A673 (cell line): ENCODE measurements at regions not wholly inside any gene's neighbourhood (a gene's known extent, or its start where the extent isn't known, plus 50 kb on each side); places are given as distances from the start of the nearest gene placed in this dataset.

Experiments
- BruUV-seq: library from RNA; stranded (reverse); fragments of 400-500 nt; replicated peaks from 2 replicates; lab custom pipeline; 2021; lab: Mats Ljungman, UMichigan
- CTCF ChIA-PET: fragments of 300-600 bp; sonication (Branson Sonifier 250); formaldehyde crosslinking; loops from one replicate; lab custom pipeline; 2022; ENCODE audit warnings: antibody characterized with exemption; lab: Charles Lee
- POLR2A ChIA-PET: fragments of 300-600 bp; sonication (Branson Sonifier 250); formaldehyde crosslinking; loops from one replicate; lab custom pipeline; 2022; ENCODE audit warnings: antibody characterized with exemption; ENCODE audit not compliant: low non-redundant PET; lab: Charles Lee
- DNase-seq: peaks from one replicate; pipeline ENCODE4 v3.0.0-alpha.2; 2015; ENCODE audit warnings: low spot score
- H3K27ac ChIP-seq: fragments of 200-600 bp; sonication (generic); 2 replicates; pipeline ENCODE4 v1.5.1; 2016; ENCODE audit warnings: mixed run types, low read depth, mild to moderate bottlenecking, mixed read lengths, antibody characterized with exemption, low read length; ENCODE audit not compliant: poor library complexity, severe bottlenecking
- H3K27me3 ChIP-seq: fragments of 200-600 bp; sonication (generic); replicated peaks from 2 replicates; pipeline ENCODE4 v1.6.1; 2017; ENCODE audit warnings: mixed run types, low read depth, mild to moderate bottlenecking, mixed read lengths, antibody characterized with exemption, low read length; ENCODE audit not compliant: insufficient read depth, poor library complexity
- H3K36me3 ChIP-seq: fragments of 200-600 bp; sonication (generic); 2 replicates; pipeline ENCODE4 v1.6.1; 2016; ENCODE audit warnings: mixed run types, mild to moderate bottlenecking, mixed read lengths, antibody characterized with exemption, low read length; ENCODE audit not compliant: insufficient read depth, poor library complexity, severe bottlenecking
- H3K4me1 ChIP-seq: fragments of 200-600 bp; sonication (generic); 2 replicates; pipeline ENCODE4 v1.6.1; 2017; ENCODE audit warnings: mixed run types, mild to moderate bottlenecking, mixed read lengths, antibody characterized with exemption, low read length; ENCODE audit not compliant: insufficient read depth, poor library complexity, severe bottlenecking
- H3K4me3 ChIP-seq: fragments of 200-600 bp; sonication (generic); 2 replicates; pipeline ENCODE4 v1.5.1; 2016; ENCODE audit warnings: low read depth, mixed run types, mild to moderate bottlenecking, mixed read lengths, low read length; ENCODE audit not compliant: poor library complexity, severe bottlenecking
- H3K9me3 ChIP-seq: fragments of 200-600 bp; sonication (generic); 2 replicates; pipeline ENCODE4 v1.6.1; 2016; ENCODE audit warnings: mixed run types, low read depth, mild to moderate bottlenecking, mixed read lengths, antibody characterized with exemption, low read length; ENCODE audit not compliant: poor library complexity, severe bottlenecking
- CTCF ChIP-seq: fragments of 300-800, 200-600 bp; sonication (generic); conservative IDR thresholded peaks from 2 replicates; pipeline ENCODE4 v1.5.1; 2017; ENCODE audit warnings: low read depth, mild to moderate bottlenecking, antibody characterized with exemption, low read length, moderate library complexity, mixed read lengths
- EZH2 ChIP-seq: fragments of 200-600 bp; sonication (generic); IDR thresholded peaks from 2 replicates; pipeline ENCODE4 v1.6.1; 2017; ENCODE audit warnings: borderline replicate concordance, low read depth, mild to moderate bottlenecking, mixed read lengths, antibody characterized with exemption, low read length; ENCODE audit not compliant: poor library complexity, severe bottlenecking
- intact Hi-C: fragments of 100-400 bp; cut with micrococcal nuclease; formaldehyde crosslinking; loops from one replicate; pipeline ENCODE4 v1.10.0; 2022; ENCODE audit not compliant: unreplicated experiment

GRCh38 chr7:95718577-95719410 lies 53.6 kb upstream of the DYNC1I1 start:
- no TSS peak for BruUV-seq
- peak overlapping the region; percentile 24 for H3K27ac ChIP-seq
- intact Hi-C loops: loop anchor here (2.0 kb wide), 1 partner anchor 1308 kb away; no protein-coding TSS in a partner anchor
- H3K4me3 ChIP-seq: peak overlapping the region; percentile 7
- no peaks in the 10 kb centered on the region for H3K9me3 ChIP-seq
- no peaks in the 10 kb centered on the region for H3K27me3 ChIP-seq
- ChIA-PET POLR2A (no interaction called here), CTCF (no interaction called here)
- TF ChIP-seq CTCF (peak; percentile 68), EZH2 (no peak)
- no peaks in the 10 kb centered on the region for H3K36me3 ChIP-seq
- H3K4me1 ChIP-seq: peaks cover 10% of the 10 kb centered on the region
- peak; percentile 64 for DNase-seq

- intact Hi-C loops: no loop called here
- BruUV-seq: no TSS peak
- no peak overlapping the region for H3K27ac ChIP-seq
- CTCF ChIA-PET: no interaction called here
- DNase-seq: no peak
- TF ChIP-seq CTCF (no peak), EZH2 (no peak)
- no peak overlapping the region for H3K4me3 ChIP-seq
- POLR2A ChIA-PET: no interaction called here
- peaks cover 10% of the 10 kb centered on the region for H3K4me1 ChIP-seq
- H3K9me3 ChIP-seq: no peaks in the 10 kb centered on the region
- H3K27me3 ChIP-seq: no peaks in the 10 kb centered on the region
- H3K36me3 ChIP-seq: no peaks in the 10 kb centered on the region
Measured at GRCh38 chr7:95716357-95717122, 55.8 kb upstream of the DYNC1I1 start.

- BruUV-seq: no TSS peak
- no peak for DNase-seq
- peaks cover 10% of the 10 kb centered on the region for H3K4me1 ChIP-seq
- H3K4me3 ChIP-seq: no peak overlapping the region
- ChIA-PET CTCF (no interaction called here), POLR2A (no interaction called here)
- H3K27me3 ChIP-seq: no peaks in the 10 kb centered on the region
- no peak overlapping the region for H3K27ac ChIP-seq
- intact Hi-C loops: no loop called here
- H3K36me3 ChIP-seq: no peaks in the 10 kb centered on the region
- TF ChIP-seq CTCF (no peak), EZH2 (no peak)
- no peaks in the 10 kb centered on the region for H3K9me3 ChIP-seq
Measured at GRCh38 chr7:95715274-95715673, 57.1 kb upstream of the DYNC1I1 start.
